Muscle of leg (tissue), 3 donors: ENCODE measurements at regions not wholly inside any gene's neighbourhood (a gene's known extent, or its start where the extent isn't known, plus 50 kb on each side); places are given as distances from the start of the nearest gene placed in this dataset.

Source experiments
- DNase-seq: peaks from one replicate; pipeline ENCODE4 v3.0.0; 2013
- H3K27ac ChIP-seq: one replicate; pipeline ENCODE4 v1.5.1; 2013; ENCODE audit warnings: mild to moderate bottlenecking, low read length, control low read depth
- H3K27me3 ChIP-seq: one replicate; pipeline ENCODE4 v1.6.1; 2013; ENCODE audit warnings: low read length; ENCODE audit not compliant: control insufficient read depth, insufficient read depth
- H3K36me3 ChIP-seq: one replicate; pipeline ENCODE4 v1.6.1; 2013; ENCODE audit warnings: low read length; ENCODE audit not compliant: control insufficient read depth, insufficient read depth
- H3K4me1 ChIP-seq: one replicate; pipeline ENCODE4 v1.6.1; 2013; ENCODE audit warnings: low read length; ENCODE audit not compliant: control insufficient read depth, insufficient read depth
- H3K4me3 ChIP-seq: one replicate; pipeline ENCODE4 v1.5.1; 2013; ENCODE audit warnings: low read length, control low read depth
- H3K9me3 ChIP-seq: replicated peaks from 2 replicates; pipeline ENCODE4 v1.6.1; 2013; ENCODE audit warnings: low read depth, low read length; ENCODE audit not compliant: control insufficient read depth
- WGBS: methylation state at CpG from one replicate; pipeline ENCODE4 v1.1.5; 2013; ENCODE audit warnings: missing lambda C conversion rate; ENCODE audit not compliant: insufficient coverage; 5-methylcytosine and 5-hydroxymethylcytosine counted together

DNA sequence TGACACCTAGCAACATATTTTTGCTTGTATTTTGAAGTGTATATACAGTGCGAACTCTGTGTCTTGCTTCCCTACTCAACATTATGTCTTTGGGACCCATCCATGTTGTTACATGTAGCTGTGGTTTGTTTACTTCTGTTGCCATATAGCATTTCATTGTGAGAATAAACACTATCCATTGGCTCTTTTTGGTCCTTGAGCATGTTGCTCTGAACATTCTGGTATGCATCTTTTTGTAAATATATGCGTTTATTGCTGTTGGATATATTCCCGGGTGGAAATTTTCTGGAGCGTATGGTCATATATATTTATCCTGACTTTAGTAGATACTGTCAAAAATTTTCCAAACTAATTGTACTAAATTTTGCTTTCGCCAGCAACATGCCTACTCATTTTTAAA, 222.5 kb upstream of the SPTLC3 start:
- Histone ChIP-seq H3K27ac (no peak overlapping the region), H3K36me3 (no peaks in the 10 kb centered on the region), H3K4me3 (no peak overlapping the region), H3K27me3 (no peaks in the 10 kb centered on the region), H3K9me3 (no peaks in the 10 kb centered on the region), H3K4me1 (no peaks in the 10 kb centered on the region)
- peak; percentile 85 for DNase-seq
- no CpG with 5 or more reads among the region's 5 CpGs for WGBS

DNA sequence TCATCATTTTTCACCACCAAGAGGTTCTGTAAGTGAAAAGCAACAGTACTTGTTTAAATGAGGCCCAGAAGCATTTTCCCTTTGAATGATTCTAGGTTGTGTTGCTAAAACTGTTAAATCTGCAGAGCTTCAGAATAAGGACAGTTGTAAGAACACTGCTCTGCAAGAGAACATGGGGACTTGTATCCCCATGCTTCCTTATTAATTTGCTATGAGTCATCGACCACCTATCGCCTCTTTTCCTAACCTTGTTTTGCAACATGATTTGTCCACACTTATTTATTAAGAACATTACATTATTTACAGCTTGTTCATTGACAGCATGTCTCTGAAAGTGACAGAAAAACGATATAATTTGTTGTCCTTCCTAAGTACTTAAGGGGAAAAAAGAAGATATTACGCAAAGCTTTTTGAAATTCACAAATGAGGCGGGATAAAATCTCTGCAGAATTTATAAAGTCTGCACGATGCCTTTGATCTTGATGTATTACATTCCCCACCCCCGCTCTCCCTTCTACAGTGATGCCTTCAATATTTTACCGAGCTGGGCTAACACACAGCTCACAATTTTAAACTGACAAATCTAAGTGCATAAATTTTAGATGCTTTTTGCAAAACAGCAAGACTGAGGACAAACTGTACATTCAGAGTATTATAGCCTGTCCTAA, 220.0 kb upstream of the SPTLC3 start:
- no peak overlapping the region for H3K27ac ChIP-seq
- no peaks in the 10 kb centered on the region for H3K4me1 ChIP-seq
- no peaks in the 10 kb centered on the region for H3K27me3 ChIP-seq
- H3K9me3 ChIP-seq: no peaks in the 10 kb centered on the region
- no peaks in the 10 kb centered on the region for H3K36me3 ChIP-seq
- no peak overlapping the region for H3K4me3 ChIP-seq
- DNase-seq: no peak
- WGBS: 62% methylated on average over 4 of the region's 8 CpGs

GRCh38 chr20:12790859-12791258, 217.9 kb upstream of the SPTLC3 start:
- no peak overlapping the region for H3K27ac ChIP-seq
- no peak overlapping the region for H3K4me3 ChIP-seq
- no CpG with 5 or more reads among the region's 1 CpG for WGBS
- no peaks in the 10 kb centered on the region for H3K9me3 ChIP-seq
- H3K36me3 ChIP-seq: no peaks in the 10 kb centered on the region
- no peak for DNase-seq
- no peaks in the 10 kb centered on the region for H3K4me1 ChIP-seq
- H3K27me3 ChIP-seq: no peaks in the 10 kb centered on the region

GRCh38 chr20:12798286-12798685, 210.5 kb upstream of the SPTLC3 start:
- H3K4me1 ChIP-seq: no peaks in the 10 kb centered on the region
- no peak overlapping the region for H3K4me3 ChIP-seq
- no peaks in the 10 kb centered on the region for H3K36me3 ChIP-seq
- DNase-seq: no peak
- no peaks in the 10 kb centered on the region for H3K27me3 ChIP-seq
- 100% methylated on average over 1 of the region's 4 CpGs for WGBS
- H3K27ac ChIP-seq: no peak overlapping the region
- H3K9me3 ChIP-seq: no peaks in the 10 kb centered on the region

DNA sequence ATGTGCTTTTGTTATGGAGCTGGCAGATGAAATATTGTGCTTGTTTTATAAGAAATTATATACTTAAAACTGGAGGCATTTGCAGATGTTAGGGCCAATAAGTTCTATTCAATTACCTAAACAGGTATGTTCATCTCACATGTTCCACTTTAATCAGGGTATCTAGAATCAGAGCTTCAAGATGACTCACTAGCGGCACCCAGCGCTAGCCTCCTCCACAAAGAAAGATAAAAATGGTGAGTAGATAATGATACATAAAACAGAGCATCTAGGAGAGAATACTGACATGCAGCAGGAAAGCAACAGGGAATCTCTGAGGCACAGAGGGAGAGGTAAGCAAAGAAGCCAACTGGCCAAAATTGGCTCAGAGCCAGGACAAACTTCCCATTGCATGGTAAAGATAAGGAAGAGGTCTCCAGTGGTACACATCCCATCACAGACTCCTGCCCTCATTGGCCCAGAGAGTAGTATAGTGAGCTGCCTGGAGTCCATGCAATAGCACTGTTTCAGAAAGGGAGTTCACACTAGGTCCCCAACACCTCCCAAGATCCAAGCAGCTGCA, 200.7 kb upstream of the SPTLC3 start:
- H3K27me3 ChIP-seq: no peaks in the 10 kb centered on the region
- no peaks in the 10 kb centered on the region for H3K36me3 ChIP-seq
- no CpG with 5 or more reads among the region's 2 CpGs for WGBS
- H3K9me3 ChIP-seq: no peaks in the 10 kb centered on the region
- DNase-seq: no peak
- no peaks in the 10 kb centered on the region for H3K4me1 ChIP-seq
- no peak overlapping the region for H3K4me3 ChIP-seq
- no peak overlapping the region for H3K27ac ChIP-seq

- 17% methylated on average over 1 of the region's 2 CpGs for WGBS
- DNase-seq: peak; percentile 83
- H3K27ac ChIP-seq: no peak overlapping the region
- H3K4me3 ChIP-seq: no peak overlapping the region
- H3K4me1 ChIP-seq: peaks cover 2% of the 10 kb centered on the region
- no peaks in the 10 kb centered on the region for H3K9me3 ChIP-seq
- H3K36me3 ChIP-seq: no peaks in the 10 kb centered on the region
- no peaks in the 10 kb centered on the region for H3K27me3 ChIP-seq
Observed at GRCh38 chr20:12815231-12815768, 193.5 kb upstream of the SPTLC3 start.

- peak; percentile 45 for DNase-seq
Observed at GRCh38 chr20:12815778-12816408, 192.9 kb upstream of the SPTLC3 start.

DNA sequence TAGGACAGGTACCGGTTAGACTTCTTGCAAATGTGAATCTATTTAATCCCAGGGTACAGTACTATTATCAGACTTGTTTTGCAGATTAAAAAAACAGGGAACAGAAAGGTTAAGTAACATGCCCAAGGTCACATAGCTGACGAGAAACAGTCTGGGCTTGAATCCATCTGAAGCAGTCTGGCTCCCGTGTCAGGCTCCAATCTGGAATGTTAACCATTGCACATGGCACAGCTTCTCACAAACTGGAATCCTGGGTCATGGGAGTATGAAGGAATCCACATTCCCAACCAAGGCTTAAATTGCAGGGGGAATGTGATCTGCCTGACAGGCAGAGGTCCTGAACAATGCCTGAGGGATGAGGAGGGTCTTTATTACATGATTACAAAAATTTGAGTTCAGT, 187.5 kb upstream of the SPTLC3 start:
- H3K9me3 ChIP-seq: no peaks in the 10 kb centered on the region
- H3K4me3 ChIP-seq: no peak overlapping the region
- DNase-seq: peak; percentile 41
- H3K36me3 ChIP-seq: no peaks in the 10 kb centered on the region
- WGBS: 0% methylated on average over 1 of the region's 3 CpGs
- H3K4me1 ChIP-seq: peaks cover 31% of the 10 kb centered on the region
- no peak overlapping the region for H3K27ac ChIP-seq
- no peaks in the 10 kb centered on the region for H3K27me3 ChIP-seq

More at GRCh38 chr20:12815778-12816408, 192.9 kb upstream of the SPTLC3 start:
- WGBS: 0% methylated on average over 1 of the region's 3 CpGs
- Histone ChIP-seq H3K27ac (no peak overlapping the region), H3K36me3 (no peaks in the 10 kb centered on the region), H3K4me3 (no peak overlapping the region), H3K27me3 (no peaks in the 10 kb centered on the region), H3K9me3 (no peaks in the 10 kb centered on the region), H3K4me1 (peaks cover 2% of the 10 kb centered on the region)

- no peaks in the 10 kb centered on the region for H3K27me3 ChIP-seq
- peak overlapping the region; percentile 22 for H3K27ac ChIP-seq
- H3K36me3 ChIP-seq: no peaks in the 10 kb centered on the region
- peaks cover 31% of the 10 kb centered on the region for H3K4me1 ChIP-seq
- no CpG with 5 or more reads among the region's 3 CpGs for WGBS
- H3K9me3 ChIP-seq: no peaks in the 10 kb centered on the region
- no peak overlapping the region for H3K4me3 ChIP-seq
- DNase-seq: no peak
Observed at GRCh38 chr20:12823734-12824133, 185.0 kb upstream of the SPTLC3 start.

- H3K4me1 ChIP-seq: peaks cover 31% of the 10 kb centered on the region
- H3K27me3 ChIP-seq: no peaks in the 10 kb centered on the region
- H3K9me3 ChIP-seq: no peaks in the 10 kb centered on the region
- H3K27ac ChIP-seq: peak overlapping the region; percentile 69
- peak; percentile 95 for DNase-seq
- no peaks in the 10 kb centered on the region for H3K36me3 ChIP-seq
- 4% methylated on average over 3 of the region's 6 CpGs for WGBS
- no peak overlapping the region for H3K4me3 ChIP-seq
Observed at GRCh38 chr20:12824328-12825225, 184.2 kb upstream of the SPTLC3 start.
